ENCODE measurements at regions not wholly inside any gene's neighbourhood (a gene's known extent, or its start where the extent isn't known, plus 50 kb on each side); places are given as distances from the start of the nearest gene placed in this dataset.

- no peaks in the 10 kb centered on the region for H3K9me3 ChIP-seq (ENCODE audit: control insufficient read depth in 2 of 2, insufficient read depth in 1 of 2, low read depth in 1 of 2, low read length in 1 of 2)
- DNase-seq (no peak), FAIRE-seq (no peak)
- H3K4me1 ChIP-seq (ENCODE audit: control insufficient read depth in 3 of 3, insufficient read depth in 2 of 3, low read depth in 1 of 3, low read length in 2 of 3), result no peaks in the 10 kb centered on the region
- no peaks in the 10 kb centered on the region for H3K27me3 ChIP-seq (ENCODE audit: control insufficient read depth in 3 of 3, insufficient read depth in 3 of 3, low read length in 3 of 3)
- H3K4me3 ChIP-seq (ENCODE audit: low read depth in 1 of 3, low read length in 3 of 3), result no peak overlapping the region
- no peaks in the 10 kb centered on the region for H3K36me3 ChIP-seq (ENCODE audit: control insufficient read depth in 3 of 3, insufficient read depth in 2 of 3, low read depth in 1 of 3, low read length in 3 of 3)
- 50 to 60% (median 55%) methylated on average over 2 of the region's 2 CpGs for WGBS, 3 donors
- no peak overlapping the region for H3K27ac ChIP-seq (ENCODE audit: low read depth in 1 of 3, low read length in 2 of 3)
These were observed 256.2 kb downstream of the CLIC5 start for GRCh38 chr6:45759472-45759810.

- WGBS, 3 donors, result 76 to 79% (median 78%) methylated on average over 15 of the region's 15 CpGs
- H3K4me3 ChIP-seq (ENCODE audit: low read depth in 1 of 3, low read length in 3 of 3), result no peak overlapping the region
- no peaks in the 10 kb centered on the region for H3K4me1 ChIP-seq (ENCODE audit: control insufficient read depth in 3 of 3, insufficient read depth in 2 of 3, low read depth in 1 of 3, low read length in 2 of 3)
- no peaks in the 10 kb centered on the region for H3K27me3 ChIP-seq (ENCODE audit: control insufficient read depth in 3 of 3, insufficient read depth in 3 of 3, low read length in 3 of 3)
- no peaks in the 10 kb centered on the region for H3K36me3 ChIP-seq (ENCODE audit: control insufficient read depth in 3 of 3, insufficient read depth in 2 of 3, low read depth in 1 of 3, low read length in 3 of 3)
- H3K27ac ChIP-seq (ENCODE audit: low read depth in 1 of 3, low read length in 2 of 3), result no peak overlapping the region
- H3K9me3 ChIP-seq (ENCODE audit: control insufficient read depth in 2 of 2, insufficient read depth in 1 of 2, low read depth in 1 of 2, low read length in 1 of 2), result no peaks in the 10 kb centered on the region
- FAIRE-seq, result no peak
- DNase-seq, result no peak
These were observed 256.7 kb downstream of the CLIC5 start for GRCh38 chr6:45758787-45759471.

GRCh38 chr6:45757443-45758130 lies 258.1 kb downstream of the CLIC5 start:
- DNase-seq, result no peak

GRCh38 chr6:45756606-45757005 lies 259.1 kb downstream of the CLIC5 start:
- Histone ChIP-seq H3K36me3 (ENCODE audit: control insufficient read depth in 3 of 3, insufficient read depth in 2 of 3, low read depth in 1 of 3, low read length in 3 of 3) (no peaks in the 10 kb centered on the region), H3K9me3 (ENCODE audit: control insufficient read depth in 2 of 2, insufficient read depth in 1 of 2, low read depth in 1 of 2, low read length in 1 of 2) (no peaks in the 10 kb centered on the region), H3K4me3 (ENCODE audit: low read depth in 1 of 3, low read length in 3 of 3) (no peak overlapping the region), H3K4me1 (ENCODE audit: control insufficient read depth in 3 of 3, insufficient read depth in 2 of 3, low read depth in 1 of 3, low read length in 2 of 3) (no peaks in the 10 kb centered on the region), H3K27ac (ENCODE audit: low read depth in 1 of 3, low read length in 2 of 3) (no peak overlapping the region), H3K27me3 (ENCODE audit: control insufficient read depth in 3 of 3, insufficient read depth in 3 of 3, low read length in 3 of 3) (no peaks in the 10 kb centered on the region)
- DNase-seq, result no peak
- FAIRE-seq, result no peak
- WGBS, 3 donors, result 70 to 88% (median 81%) methylated on average over 3 of the region's 3 CpGs

More at GRCh38 chr6:45757443-45758130, 258.1 kb downstream of the CLIC5 start:
- Histone ChIP-seq H3K4me3 (ENCODE audit: low read depth in 1 of 3, low read length in 3 of 3) (no peak overlapping the region), H3K27me3 (ENCODE audit: control insufficient read depth in 3 of 3, insufficient read depth in 3 of 3, low read length in 3 of 3) (no peaks in the 10 kb centered on the region), H3K9me3 (ENCODE audit: control insufficient read depth in 2 of 2, insufficient read depth in 1 of 2, low read depth in 1 of 2, low read length in 1 of 2) (no peaks in the 10 kb centered on the region), H3K36me3 (ENCODE audit: control insufficient read depth in 3 of 3, insufficient read depth in 2 of 3, low read depth in 1 of 3, low read length in 3 of 3) (no peaks in the 10 kb centered on the region), H3K27ac (ENCODE audit: low read depth in 1 of 3, low read length in 2 of 3) (no peak overlapping the region), H3K4me1 (ENCODE audit: control insufficient read depth in 3 of 3, insufficient read depth in 2 of 3, low read depth in 1 of 3, low read length in 2 of 3) (no peaks in the 10 kb centered on the region)
- WGBS, 3 donors, result 86 to 91% (median 89%) methylated on average over 3 of the region's 3 CpGs
- FAIRE-seq, result no peak

GRCh38 chr6:45754432-45754831 lies 261.2 kb downstream of the CLIC5 start:
- no peak for DNase-seq
- Histone ChIP-seq H3K27me3 (ENCODE audit: control insufficient read depth in 3 of 3, insufficient read depth in 3 of 3, low read length in 3 of 3) (peaks cover 0 to 3% (median 0%) of the 10 kb centered on the region in 3 donors), H3K9me3 (ENCODE audit: control insufficient read depth in 2 of 2, insufficient read depth in 1 of 2, low read depth in 1 of 2, low read length in 1 of 2) (no peaks in the 10 kb centered on the region), H3K36me3 (ENCODE audit: control insufficient read depth in 3 of 3, insufficient read depth in 2 of 3, low read depth in 1 of 3, low read length in 3 of 3) (no peaks in the 10 kb centered on the region), H3K4me3 (ENCODE audit: low read depth in 1 of 3, low read length in 3 of 3) (no peak overlapping the region), H3K4me1 (ENCODE audit: control insufficient read depth in 3 of 3, insufficient read depth in 2 of 3, low read depth in 1 of 3, low read length in 2 of 3) (no peaks in the 10 kb centered on the region), H3K27ac (ENCODE audit: low read depth in 1 of 3, low read length in 2 of 3) (no peak overlapping the region)
- no peak for FAIRE-seq
- 85 to 87% (median 87%) methylated on average over 9 of the region's 9 CpGs for WGBS, 3 donors

- Histone ChIP-seq H3K27me3 (ENCODE audit: control insufficient read depth in 3 of 3, insufficient read depth in 3 of 3, low read length in 3 of 3) (peaks cover 0 to 3% (median 0%) of the 10 kb centered on the region in 3 donors), H3K4me1 (ENCODE audit: control insufficient read depth in 3 of 3, insufficient read depth in 2 of 3, low read depth in 1 of 3, low read length in 2 of 3) (peaks cover 0 to 4% (median 0%) of the 10 kb centered on the region in 3 donors), H3K27ac (ENCODE audit: low read depth in 1 of 3, low read length in 2 of 3) (no peak overlapping the region), H3K4me3 (ENCODE audit: low read depth in 1 of 3, low read length in 3 of 3) (no peak overlapping the region), H3K36me3 (ENCODE audit: control insufficient read depth in 3 of 3, insufficient read depth in 2 of 3, low read depth in 1 of 3, low read length in 3 of 3) (no peaks in the 10 kb centered on the region), H3K9me3 (ENCODE audit: control insufficient read depth in 2 of 2, insufficient read depth in 1 of 2, low read depth in 1 of 2, low read length in 1 of 2) (peaks cover 0 to 7% of the 10 kb centered on the region in 2 donors)
- 73 to 82% (median 81%) methylated on average over 5 of the region's 5 CpGs for WGBS, 3 donors
- FAIRE-seq, result no peak
- DNase-seq, result no peak
These were observed 269.6 kb downstream of the CLIC5 start for GRCh38 chr6:45746046-45746445.

GRCh38 chr6:45743028-45743615 lies 272.5 kb downstream of the CLIC5 start:
- no peak overlapping the region for H3K4me3 ChIP-seq (ENCODE audit: low read depth in 1 of 3, low read length in 3 of 3)
- DNase-seq (no peak), FAIRE-seq (no peak)
- peaks cover 0 to 7% of the 10 kb centered on the region in 2 donors for H3K9me3 ChIP-seq (ENCODE audit: control insufficient read depth in 2 of 2, insufficient read depth in 1 of 2, low read depth in 1 of 2, low read length in 1 of 2)
- H3K27ac ChIP-seq (ENCODE audit: low read depth in 1 of 3, low read length in 2 of 3), result peak overlapping the region in 1 of 3 donors; percentile 27
- H3K36me3 ChIP-seq (ENCODE audit: control insufficient read depth in 3 of 3, insufficient read depth in 2 of 3, low read depth in 1 of 3, low read length in 3 of 3), result no peaks in the 10 kb centered on the region
- H3K4me1 ChIP-seq (ENCODE audit: control insufficient read depth in 3 of 3, insufficient read depth in 2 of 3, low read depth in 1 of 3, low read length in 2 of 3), result peaks cover 0 to 5% (median 0%) of the 10 kb centered on the region in 3 donors
- H3K27me3 ChIP-seq (ENCODE audit: control insufficient read depth in 3 of 3, insufficient read depth in 3 of 3, low read length in 3 of 3), result no peaks in the 10 kb centered on the region
- 86 to 88% (median 87%) methylated on average over 7 of the region's 7 CpGs for WGBS, 3 donors

GRCh38 chr6:45742591-45742990 lies 273.1 kb downstream of the CLIC5 start:
- Histone ChIP-seq H3K4me3 (ENCODE audit: low read depth in 1 of 3, low read length in 3 of 3) (no peak overlapping the region), H3K36me3 (ENCODE audit: control insufficient read depth in 3 of 3, insufficient read depth in 2 of 3, low read depth in 1 of 3, low read length in 3 of 3) (no peaks in the 10 kb centered on the region), H3K9me3 (ENCODE audit: control insufficient read depth in 2 of 2, insufficient read depth in 1 of 2, low read depth in 1 of 2, low read length in 1 of 2) (peaks cover 0 to 3% of the 10 kb centered on the region in 2 donors), H3K27me3 (ENCODE audit: control insufficient read depth in 3 of 3, insufficient read depth in 3 of 3, low read length in 3 of 3) (no peaks in the 10 kb centered on the region), H3K4me1 (ENCODE audit: control insufficient read depth in 3 of 3, insufficient read depth in 2 of 3, low read depth in 1 of 3, low read length in 2 of 3) (peaks cover 0 to 7% (median 0%) of the 10 kb centered on the region in 3 donors), H3K27ac (ENCODE audit: low read depth in 1 of 3, low read length in 2 of 3) (no peak overlapping the region)
- FAIRE-seq (no peak), DNase-seq (no peak)
- 82 to 88% (median 85%) methylated on average over 4 of the region's 4 CpGs for WGBS, 3 donors
